NCI-H128 (cell line): ENCODE measurements at regions not wholly inside any gene's neighbourhood (a gene's known extent, or its start where the extent isn't known, plus 50 kb on each side); places are given as distances from the start of the nearest gene placed in this dataset.
"Not testable (repeated sequence)": the region's sequence is repeated elsewhere in the genome, so short reads cannot be mapped to it uniquely, and the experiment has no call there.

ENCODE experiments used
- DNase-seq: peaks from one replicate; lab custom pipeline; 2025; ENCODE audit not compliant: unreplicated experiment; lab: John Stamatoyannopoulos, UW

GRCh38 chr2:81389203-81389602 lies 1084.7 kb upstream of the LRRTM1 start:
- no peak for DNase-seq

GRCh38 chr2:81363800-81364199 lies 1059.2 kb upstream of the LRRTM1 start:
- DNase-seq = no peak

DNA sequence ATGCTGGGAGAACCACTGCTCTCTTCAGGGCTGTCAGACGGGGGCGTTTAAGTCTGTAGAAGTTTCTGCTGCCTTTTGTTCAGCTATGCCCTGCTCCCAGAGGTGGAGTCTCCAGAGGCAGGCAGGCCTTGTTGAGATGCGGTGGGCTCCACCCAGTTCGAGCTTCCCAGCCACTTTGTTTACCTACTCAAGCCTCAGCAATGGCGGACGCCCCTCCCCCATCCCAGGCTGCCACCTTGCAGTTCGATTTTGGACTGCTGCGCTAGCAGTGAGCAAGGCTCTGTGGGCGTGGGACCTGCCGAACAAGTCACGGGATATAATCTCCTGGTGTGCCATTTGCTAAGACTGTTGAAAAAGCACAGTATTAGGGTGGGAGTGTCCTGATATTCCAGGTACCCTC lies 1057.9 kb upstream of the LRRTM1 start:
- not testable (repeated sequence) for DNase-seq

- DNase-seq = no peak
These were observed 1050.9 kb upstream of the LRRTM1 start for GRCh38 chr2:81355436-81355835.

- no peak for DNase-seq
These were observed 1029.5 kb upstream of the LRRTM1 start for GRCh38 chr2:81334046-81334445.

DNA sequence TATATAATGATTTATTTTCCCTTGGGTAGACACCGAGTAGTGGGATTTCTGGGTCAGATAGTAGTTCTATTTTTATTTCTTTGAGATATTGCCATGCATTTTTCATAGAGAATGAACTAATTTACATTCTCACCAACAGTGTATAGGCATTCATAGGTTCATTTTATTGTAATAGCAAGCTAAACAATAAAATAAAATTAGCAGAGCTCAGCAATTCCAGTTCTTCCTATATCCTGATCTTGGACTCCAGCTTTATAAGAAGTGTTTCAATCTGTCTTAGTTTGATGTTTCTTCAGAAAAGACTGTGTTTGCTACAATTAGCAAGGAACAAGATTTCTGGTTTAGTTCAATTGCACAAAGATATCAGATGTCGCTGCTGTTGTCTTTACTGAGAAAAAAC lies 1024.4 kb upstream of the LRRTM1 start:
- DNase-seq = no peak

- DNase-seq = no peak
These were observed 1023.4 kb upstream of the LRRTM1 start for GRCh38 chr2:81327911-81328310.

DNA sequence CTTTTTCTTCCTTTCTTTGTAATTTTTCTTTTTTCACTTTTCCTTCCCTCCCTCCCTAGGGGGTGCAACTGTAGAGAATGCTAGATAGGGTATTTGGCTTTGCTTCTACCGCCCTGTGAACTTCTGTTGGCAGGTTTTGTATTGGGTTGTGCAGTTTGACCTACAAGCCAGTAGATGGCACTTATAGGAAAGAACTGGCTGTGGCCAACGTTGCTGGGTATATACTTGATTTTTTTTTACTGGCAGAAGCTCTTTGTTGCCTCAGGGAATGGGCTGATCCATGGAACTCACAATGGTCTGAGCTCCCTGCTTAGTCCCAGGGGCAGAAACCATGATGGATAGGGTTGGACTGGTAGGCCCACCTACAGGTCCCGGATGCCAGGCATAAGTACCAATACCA lies 1019.5 kb upstream of the LRRTM1 start:
- no peak for DNase-seq

GRCh38 chr2:81304154-81304830 lies 999.7 kb upstream of the LRRTM1 start:
- no peak for DNase-seq

DNA sequence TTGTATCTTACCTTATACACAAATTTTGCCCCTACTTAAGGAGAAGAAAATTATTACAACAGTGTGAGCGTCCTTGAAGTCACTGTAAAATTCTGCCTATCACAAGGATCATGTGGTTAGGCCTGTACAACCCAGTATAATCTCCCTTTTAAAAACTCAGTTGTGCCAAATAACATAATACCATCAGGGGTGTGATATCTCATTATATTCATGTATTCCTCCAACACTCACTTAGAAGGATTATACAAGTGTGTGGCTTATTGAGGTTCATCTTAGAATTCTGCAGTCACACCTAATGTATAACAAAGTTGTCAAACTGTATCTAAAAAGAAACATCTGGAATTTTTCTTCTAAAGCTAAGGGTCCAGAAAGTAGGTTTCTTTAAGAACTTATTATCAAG lies 998.8 kb upstream of the LRRTM1 start:
- DNase-seq = no peak

DNA sequence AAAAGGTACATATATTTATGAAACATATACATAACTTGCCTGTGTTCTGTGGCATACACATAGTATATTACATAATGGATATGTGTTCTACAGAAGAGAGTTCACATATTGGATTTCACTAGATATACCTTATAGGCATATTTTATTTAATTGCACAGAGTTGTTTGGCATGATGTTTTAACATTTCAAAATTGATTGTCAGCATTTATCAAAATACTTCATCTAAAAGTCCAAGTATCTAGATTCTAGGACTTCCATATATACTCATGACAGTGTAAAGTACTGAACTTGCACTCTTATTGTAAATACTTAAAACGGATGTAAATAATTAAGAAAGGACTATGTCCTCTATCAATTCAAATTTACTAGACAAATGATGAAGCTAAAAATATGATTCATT lies 995.3 kb upstream of the LRRTM1 start:
- no peak for DNase-seq

GRCh38 chr2:81290846-81291245 lies 986.3 kb upstream of the LRRTM1 start:
- no peak for DNase-seq

- no peak for DNase-seq
These were observed 978.5 kb upstream of the LRRTM1 start for GRCh38 chr2:81283081-81283480.

GRCh38 chr2:81282151-81282769 lies 977.7 kb upstream of the LRRTM1 start:
- no peak for DNase-seq

DNA sequence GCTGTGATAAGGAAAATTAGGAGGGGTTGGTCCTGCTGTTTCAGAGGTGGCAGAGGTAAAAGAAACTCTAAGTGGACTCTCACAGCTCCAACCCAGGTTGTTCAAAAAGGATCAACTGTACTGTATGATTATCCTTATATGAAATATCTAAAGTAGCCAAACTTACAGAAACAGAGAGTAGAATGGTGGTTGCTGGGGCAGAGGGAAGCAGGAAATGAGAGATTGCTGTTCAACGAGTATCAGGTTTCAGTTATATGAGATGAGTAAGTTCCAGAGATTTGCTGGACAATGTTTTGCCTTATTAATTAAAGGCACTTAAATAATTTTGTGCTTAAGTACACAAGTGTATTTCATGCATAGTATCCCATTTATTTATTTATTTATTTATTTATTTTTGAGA lies 972.0 kb upstream of the LRRTM1 start:
- DNase-seq = no peak

- no peak for DNase-seq
These were observed 961.6 kb upstream of the LRRTM1 start for GRCh38 chr2:81266106-81266505.

DNA sequence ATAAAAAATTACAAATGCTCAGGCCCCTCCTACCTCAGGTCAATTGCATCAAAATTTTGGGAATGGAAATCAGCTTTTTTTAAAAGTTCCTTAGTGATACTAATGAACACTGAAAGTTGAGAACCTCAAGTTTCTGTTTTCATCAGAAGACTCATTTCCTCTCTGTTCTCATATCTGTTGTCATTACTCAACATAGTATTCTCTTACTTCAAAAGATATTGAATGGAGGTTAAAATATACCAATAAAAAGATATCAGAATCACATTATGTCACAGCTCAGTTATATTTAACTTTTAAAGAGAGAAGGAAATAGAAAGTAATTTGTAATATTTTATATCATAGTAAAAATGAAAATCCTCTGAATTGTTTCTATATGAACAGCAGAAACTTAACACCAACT lies 959.4 kb upstream of the LRRTM1 start:
- no peak for DNase-seq

- no peak for DNase-seq
These were observed 955.8 kb upstream of the LRRTM1 start for GRCh38 chr2:81260320-81260719.

DNA sequence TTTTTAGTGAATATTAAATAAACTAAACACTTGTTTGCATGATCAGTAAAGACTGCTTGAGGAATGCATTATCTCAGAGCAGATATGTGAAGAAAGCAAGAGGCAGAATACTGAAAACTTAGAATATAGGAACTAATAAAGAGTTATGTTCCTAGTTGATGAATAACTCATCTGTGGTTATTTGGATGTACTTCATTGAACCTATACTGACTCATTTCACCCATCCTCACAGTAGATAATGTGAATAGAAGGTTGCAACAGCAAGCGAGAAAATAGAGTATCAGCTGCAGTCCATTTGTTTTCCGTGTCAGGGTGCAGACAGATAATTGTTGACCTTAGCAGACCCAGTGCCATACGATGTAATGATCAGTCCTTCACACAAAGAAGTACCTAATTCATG lies 945.7 kb upstream of the LRRTM1 start:
- no peak for DNase-seq

DNA sequence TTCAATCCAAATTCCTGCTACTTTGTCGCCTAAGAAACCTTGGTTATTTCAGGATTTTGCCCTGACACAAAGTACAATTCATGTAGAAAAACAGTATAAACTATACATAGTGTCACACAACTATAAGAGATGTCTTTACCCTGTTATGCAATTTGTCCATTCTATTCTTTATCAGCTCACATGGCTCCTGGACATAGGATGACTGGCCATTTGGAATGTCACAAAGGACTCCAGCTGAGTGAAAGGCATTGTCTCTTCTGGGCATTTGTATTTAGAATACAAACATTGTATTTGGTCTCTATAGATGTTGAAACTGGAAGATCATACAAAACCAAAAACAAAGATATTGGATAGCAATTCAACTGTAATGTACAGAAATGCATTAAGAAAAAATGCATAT lies 944.6 kb upstream of the LRRTM1 start:
- no peak for DNase-seq

- no peak for DNase-seq
These were observed 943.1 kb upstream of the LRRTM1 start for GRCh38 chr2:81247648-81248047.

- no peak for DNase-seq
These were observed 937.9 kb upstream of the LRRTM1 start for GRCh38 chr2:81242501-81242900.

DNA sequence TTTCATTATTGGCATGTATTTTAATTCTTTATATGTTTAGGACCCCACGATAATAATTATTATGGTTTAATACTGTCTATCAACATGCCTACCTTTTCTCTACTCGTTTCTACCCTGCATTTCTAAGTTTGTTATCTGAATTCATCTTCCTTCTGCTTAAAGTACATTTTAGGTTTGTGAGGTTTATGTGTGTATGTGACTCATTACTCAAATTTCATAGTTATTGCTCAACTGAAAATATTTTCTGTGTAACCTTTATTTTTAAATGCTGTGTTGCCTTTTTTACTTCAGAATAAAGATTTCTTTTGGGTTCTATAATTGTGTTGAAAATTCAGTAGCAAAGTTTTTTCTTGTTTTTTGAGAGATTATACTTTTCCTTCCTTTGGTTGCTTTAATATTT lies 933.9 kb upstream of the LRRTM1 start:
- no peak for DNase-seq
